22Rv1 (cell line): ENCODE measurements at regions not wholly inside any gene's neighbourhood (a gene's known extent, or its start where the extent isn't known, plus 50 kb on each side); places are given as distances from the start of the nearest gene placed in this dataset.

Source experiments
- H3K27ac ChIP-seq: fragments of 450-650 bp; 2 replicates; pipeline ENCODE4 v1.5.1; 2017
- CTCF ChIP-seq: fragments of 450-650 bp; IDR thresholded peaks from 2 replicates; pipeline ENCODE4 v1.5.1; 2017; ENCODE audit warnings: mild to moderate bottlenecking
- ZFX ChIP-seq: fragments of 450-650 bp; IDR thresholded peaks from 2 replicates; pipeline ENCODE4 v1.6.1; 2017; ENCODE audit warnings: antibody characterized with exemption, borderline replicate concordance

GRCh38 chr7:46549892-46550639 lies 629.0 kb upstream of the IGFBP3 start:
- no peak for TF ChIP-seq CTCF
- TF ChIP-seq ZFX: no peak
- H3K27ac ChIP-seq: no peak overlapping the region

- no peak for TF ChIP-seq ZFX
- TF ChIP-seq CTCF: no peak
Observed at GRCh38 chr7:46549347-46549746, 628.3 kb upstream of the IGFBP3 start.

GRCh38 chr7:46547044-46547443 lies 626.0 kb upstream of the IGFBP3 start:
- no peak overlapping the region for H3K27ac ChIP-seq
- TF ChIP-seq CTCF: no peak
- no peak for TF ChIP-seq ZFX

More at GRCh38 chr7:46549347-46549746, 628.3 kb upstream of the IGFBP3 start:
- no peak overlapping the region for H3K27ac ChIP-seq

GRCh38 chr7:46545790-46546189 lies 624.7 kb upstream of the IGFBP3 start:
- H3K27ac ChIP-seq: no peak overlapping the region
- TF ChIP-seq CTCF (no peak), ZFX (no peak)

- H3K27ac ChIP-seq: no peak overlapping the region
- TF ChIP-seq CTCF: no peak
- TF ChIP-seq ZFX: no peak
Observed at GRCh38 chr7:46544396-46545008, 623.4 kb upstream of the IGFBP3 start.

- no peak for TF ChIP-seq ZFX
- no peak for TF ChIP-seq CTCF
- no peak overlapping the region for H3K27ac ChIP-seq
Observed at GRCh38 chr7:46542076-46542475, 621.0 kb upstream of the IGFBP3 start.

- TF ChIP-seq CTCF (no peak), ZFX (no peak)
- H3K27ac ChIP-seq: peak overlapping the region; percentile 57
Observed at GRCh38 chr7:46539892-46540483, 618.9 kb upstream of the IGFBP3 start.
